HepG2 (cell line): ENCODE measurements at regions not wholly inside any gene's neighbourhood (a gene's known extent, or its start where the extent isn't known, plus 50 kb on each side); places are given as distances from the start of the nearest gene placed in this dataset.

Experiments used
- ATAC-seq: fragments of 200-7000 bp; cut with Tn5 transposase; 3 replicates; pipeline ENCODE4 v1.9.1; 2020; ENCODE audit warnings: mild to moderate bottlenecking, moderate library complexity
- BruUV-seq: library from RNA; stranded (reverse); fragments of 400-500 nt; replicated peaks from 2 replicates; lab custom pipeline; 2021; lab: Mats Ljungman, UMichigan
- CTCF ChIA-PET: fragments of 300-600 bp; formaldehyde crosslinking; extraction: SDS; loops from one replicate; lab custom pipeline; 2021; ENCODE audit warnings: low total read pairs, inconsistent platforms, low intra/inter-chr PET ratio; lab: Yijun Ruan, JAX
- POLR2A ChIA-PET: fragments of 350-600 bp; sonication (Branson Sonifier 250); formaldehyde crosslinking; loops from one replicate; lab custom pipeline; 2020; ENCODE audit warnings: antibody characterized with exemption, inconsistent platforms; lab: Yijun Ruan, JAX
- DNase-seq: peaks from one replicate; pipeline ENCODE4 v3.0.0-alpha.2; 2015; ENCODE audit warnings: low spot score
- FAIRE-seq: peaks from 3 replicates; lab custom pipeline; 2011; peaks lifted over from hg19 to GRCh38; lab: Jason Lieb, UNC
- H2AFZ ChIP-seq: one replicate; pipeline ENCODE4 v1.6.1; 2011; ENCODE audit warnings: low read length, inconsistent platforms
- H3K27ac ChIP-seq: fragments of 300-600 bp; 3 replicates; pipeline ENCODE4 v1.8.0; 2011; ENCODE audit warnings: mixed run types, mild to moderate bottlenecking, mixed read lengths, low read length, inconsistent platforms; ENCODE audit not compliant: insufficient read depth; ENCODE audit errors: extremely low read length
- H3K27me3 ChIP-seq, 2 experiments: fragments of 200-600 bp in 1 of 2; 2 replicates in 1 of 2; 3 replicates in 1 of 2; pipeline versions ENCODE4 v1.6.0 to v1.8.0; 2011; ENCODE audit warnings: low read length in 2 of 2, mild to moderate bottlenecking in 2 of 2, moderate library complexity in 2 of 2, inconsistent platforms in 1 of 2; ENCODE audit not compliant: insufficient read depth in 2 of 2, control insufficient read depth in 1 of 2
- H3K36me3 ChIP-seq, 2 experiments: fragments of 200-600 bp in 1 of 2; replicated peaks in 1 of 2; 2 replicates in 1 of 2; 3 replicates in 1 of 2; pipeline versions ENCODE4 v1.5.1 to v1.8.0; 2011; ENCODE audit warnings: low read length in 2 of 2, inconsistent platforms in 1 of 2; ENCODE audit not compliant: insufficient read depth in 2 of 2, control insufficient read depth in 1 of 2
- H3K4me1 ChIP-seq: 2 replicates; pipeline ENCODE4 v1.5.1; 2012; ENCODE audit warnings: low read length, inconsistent platforms; ENCODE audit not compliant: insufficient read depth
- H3K4me2 ChIP-seq: 2 replicates; pipeline ENCODE4 v1.6.0; 2011; ENCODE audit warnings: low read depth, low read length, inconsistent platforms
- H3K4me3 ChIP-seq, 3 experiments: fragments of 200-600 bp in 1 of 3; sonication (generic), shearing (Covaris generic) in 1 of 3; replicated peaks in 1 of 3; 2 replicates each; pipeline ENCODE4 v1.5.1; 2011 to 2016; ENCODE audit warnings: low read length in 3 of 3, inconsistent platforms in 2 of 3, low read depth in 2 of 3, mild to moderate bottlenecking in 2 of 3, control low read depth in 1 of 3, mixed read lengths in 1 of 3; ENCODE audit not compliant: insufficient read depth in 1 of 3
- H3K79me2 ChIP-seq: one replicate; pipeline ENCODE4 v1.6.1; 2011; ENCODE audit warnings: low read length, inconsistent platforms; ENCODE audit not compliant: insufficient read depth
- H3K9ac ChIP-seq: 2 replicates; pipeline ENCODE4 v1.6.0; 2011; ENCODE audit warnings: mild to moderate bottlenecking, low read depth, low read length, inconsistent platforms; ENCODE audit not compliant: insufficient read depth
- H3K9me3 ChIP-seq: 2 replicates; pipeline ENCODE4 v1.5.1; 2012; ENCODE audit warnings: mild to moderate bottlenecking, low read length
- H4K20me1 ChIP-seq: 2 replicates; pipeline ENCODE4 v1.6.0; 2011; ENCODE audit warnings: inconsistent platforms, mild to moderate bottlenecking, low read length, moderate library complexity; ENCODE audit not compliant: insufficient read depth
- DMTF1 ChIP-seq: sonication (generic); formaldehyde crosslinking; IDR thresholded peaks from 2 replicates; pipeline ENCODE4 v1.4.0; 2020; ENCODE audit warnings: mild to moderate bottlenecking, missing genetic modification reagents
- DR1 ChIP-seq: sonication (generic); formaldehyde crosslinking; IDR thresholded peaks from 2 replicates; pipeline ENCODE4 v1.8.0; 2021; ENCODE audit warnings: mild to moderate bottlenecking, missing genetic modification reagents, inconsistent platforms
- HOMEZ ChIP-seq: IDR thresholded peaks from 2 replicates; pipeline ENCODE4 v1.6.1; 2016; ENCODE audit warnings: low read depth
- IKZF5 ChIP-seq: IDR thresholded peaks from 2 replicates; pipeline ENCODE4 v1.6.1; 2018; ENCODE audit warnings: missing genetic modification reagents, mild to moderate bottlenecking, missing compliant biosample characterization
- JARID2 ChIP-seq: sonication (generic); formaldehyde crosslinking; IDR thresholded peaks from 2 replicates; pipeline ENCODE4 v1.8.1; 2023; ENCODE audit warnings: missing genetic modification reagents, inconsistent platforms; ENCODE audit not compliant: insufficient replicate concordance
- JUND ChIP-seq: sonication (generic); formaldehyde crosslinking; IDR thresholded peaks from 2 replicates; pipeline ENCODE4 v1.8.0; 2022; ENCODE audit warnings: mild to moderate bottlenecking, missing genetic modification reagents
- KDM5A ChIP-seq: fragments of 200-600 bp; sonication (generic); IDR thresholded peaks from 2 replicates; pipeline ENCODE4 v1.7.0; 2018; ENCODE audit warnings: antibody characterized with exemption, mild to moderate bottlenecking, low read length, borderline replicate concordance
- KMT2A ChIP-seq: sonication (generic); formaldehyde crosslinking; IDR thresholded peaks from 2 replicates; pipeline ENCODE4 v1.4.0; 2020; ENCODE audit warnings: missing genetic modification reagents
- MTA3 ChIP-seq: sonication (generic); formaldehyde crosslinking; IDR thresholded peaks from 2 replicates; pipeline ENCODE4 v1.4.0; 2020; ENCODE audit warnings: missing genetic modification reagents
- NR2F6 ChIP-seq, 2 experiments: IDR thresholded peaks; 2 replicates each; pipeline ENCODE4 v1.6.1; 2016; ENCODE audit warnings: antibody characterized with exemption in 1 of 2, mild to moderate bottlenecking in 1 of 2
- PTBP1 ChIP-seq: fragments of 200-400 bp; formaldehyde crosslinking; IDR thresholded peaks from 2 replicates; pipeline ENCODE4 v1.6.1; 2018; ENCODE audit warnings: low read length, low read depth; ENCODE audit not compliant: poor library complexity, severe bottlenecking
- SRSF9 ChIP-seq: fragments of 200-400 bp; formaldehyde crosslinking; IDR thresholded peaks from 2 replicates; pipeline ENCODE4 v1.6.1; 2018; ENCODE audit warnings: borderline replicate concordance, mild to moderate bottlenecking, low read depth, low read length; ENCODE audit not compliant: insufficient read depth, poor library complexity, severe bottlenecking
- ZMYM3 ChIP-seq: sonication (generic); formaldehyde crosslinking; IDR thresholded peaks from 2 replicates; pipeline ENCODE4 v1.5.1; 2020; ENCODE audit warnings: mild to moderate bottlenecking, missing genetic modification reagents
- ZNF468 ChIP-seq: sonication (generic); formaldehyde crosslinking; IDR thresholded peaks from 2 replicates; pipeline ENCODE4 v1.8.0; 2022; ENCODE audit warnings: mild to moderate bottlenecking, moderate library complexity, missing genetic modification reagents
- ZNF746 ChIP-seq: sonication (generic); formaldehyde crosslinking; IDR thresholded peaks from 2 replicates; pipeline ENCODE4 v1.8.0; 2022; ENCODE audit warnings: mild to moderate bottlenecking, missing genetic modification reagents
- in situ Hi-C: cut with HindIII; loops from 2 replicates; pipeline ENCODE4 v1.10.0; 2017; ENCODE audit warnings: low pct_unique_long_range_greater_than_20kb; ENCODE audit not compliant: extremely low pct_ligation_motif_present
- intact Hi-C: fragments of 100-400 bp; cut with micrococcal nuclease; formaldehyde crosslinking; loops from one replicate; pipeline ENCODE4 v1.10.0; 2022; ENCODE audit not compliant: unreplicated experiment
- TF ChIP-seq, protein P1 (sequence below): sonication (generic); formaldehyde crosslinking; IDR thresholded peaks from 2 replicates; pipeline ENCODE4 v1.5.0; 2020; ENCODE audit warnings: missing genetic modification reagents

- TF ChIP-seq IKZF5 (CRISPR knock-in tag), result no peak
Measured at GRCh38 chr10:28951484-28951883, 274.2 kb downstream of the BAMBI start (continued).

DNA sequence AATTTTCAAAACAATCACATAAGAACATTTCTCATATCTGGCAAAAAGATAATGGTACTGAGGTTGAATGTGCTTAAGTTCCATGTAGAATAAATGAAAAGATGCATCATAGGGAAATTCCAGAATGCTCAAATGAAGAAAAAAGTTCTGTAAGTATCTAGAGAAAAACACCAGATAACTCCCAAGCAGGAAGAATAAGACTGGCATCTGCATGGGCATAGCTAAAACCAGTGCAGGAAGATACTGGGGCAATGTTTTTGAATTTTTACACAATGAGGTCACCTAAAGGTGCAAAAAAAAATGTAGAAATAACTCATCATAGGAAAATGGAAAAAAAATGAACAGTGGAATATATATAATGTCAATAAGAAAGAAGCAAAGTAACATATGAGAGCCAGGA lies 275.2 kb downstream of the BAMBI start:
- no peak overlapping the region for H2AFZ ChIP-seq
- no peak overlapping the region for H3K4me3 ChIP-seq
- no peak overlapping the region for H3K9ac ChIP-seq
- intact Hi-C loops, result no loop called here
- H3K4me2 ChIP-seq, result no peak overlapping the region
- BruUV-seq, result no TSS peak
- no peaks in the 10 kb centered on the region for H3K79me2 ChIP-seq
- in situ Hi-C loops, result no loop called here
- H3K27ac ChIP-seq, result no peak overlapping the region
- H3K4me1 ChIP-seq, result peaks cover 34% of the 10 kb centered on the region
- CTCF ChIA-PET, result no interaction called here
- TF ChIP-seq ZMYM3 (CRISPR knock-in tag), result no peak
- TF ChIP-seq HOMEZ (CRISPR knock-in tag), result no peak
- no peak for TF ChIP-seq ZNF468 (CRISPR knock-in tag)
- no peak for TF ChIP-seq PTBP1
- TF ChIP-seq JARID2 (CRISPR knock-in tag), result no peak
- TF ChIP-seq ZNF746 (CRISPR knock-in tag), result no peak
- no peak for TF ChIP-seq JUND (CRISPR knock-in tag)
- TF ChIP-seq DR1 (CRISPR knock-in tag), result no peak
- TF ChIP-seq SRSF9, result no peak
- no peak for TF ChIP-seq KDM5A
- TF ChIP-seq DMTF1 (CRISPR knock-in tag), result no peak
- no peak for TF ChIP-seq MTA3 (CRISPR knock-in tag)
- TF ChIP-seq, protein P1, sequence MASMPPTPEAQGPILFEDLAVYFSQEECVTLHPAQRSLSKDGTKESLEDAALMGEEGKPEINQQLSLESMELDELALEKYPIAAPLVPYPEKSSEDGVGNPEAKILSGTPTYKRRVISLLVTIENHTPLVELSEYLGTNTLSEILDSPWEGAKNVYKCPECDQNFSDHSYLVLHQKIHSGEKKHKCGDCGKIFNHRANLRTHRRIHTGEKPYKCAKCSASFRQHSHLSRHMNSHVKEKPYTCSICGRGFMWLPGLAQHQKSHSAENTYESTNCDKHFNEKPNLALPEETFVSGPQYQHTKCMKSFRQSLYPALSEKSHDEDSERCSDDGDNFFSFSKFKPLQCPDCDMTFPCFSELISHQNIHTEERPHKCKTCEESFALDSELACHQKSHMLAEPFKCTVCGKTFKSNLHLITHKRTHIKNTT (CRISPR knock-in tag), result no peak
- TF ChIP-seq KMT2A, result no peak
- no peak for TF ChIP-seq NR2F6 (IDR thresholded peaks at IDR 0.05)
- TF ChIP-seq NR2F6 (CRISPR knock-in tag; IDR thresholded peaks at IDR 0.05), result no peak
- ATAC-seq (no peak), DNase-seq (no peak), FAIRE-seq (no peak)
- POLR2A ChIA-PET, result no interaction called here
- no peaks in the 10 kb centered on the region for H3K36me3 ChIP-seq
- no peaks in the 10 kb centered on the region for H3K9me3 ChIP-seq
- H3K27me3 ChIP-seq, result no peaks in the 10 kb centered on the region
- no peaks in the 10 kb centered on the region for H4K20me1 ChIP-seq
